ENCODE measurements at regions not wholly inside any gene's neighbourhood (a gene's known extent, or its start where the extent isn't known, plus 50 kb on each side); places are given as distances from the start of the nearest gene placed in this dataset.

DNA sequence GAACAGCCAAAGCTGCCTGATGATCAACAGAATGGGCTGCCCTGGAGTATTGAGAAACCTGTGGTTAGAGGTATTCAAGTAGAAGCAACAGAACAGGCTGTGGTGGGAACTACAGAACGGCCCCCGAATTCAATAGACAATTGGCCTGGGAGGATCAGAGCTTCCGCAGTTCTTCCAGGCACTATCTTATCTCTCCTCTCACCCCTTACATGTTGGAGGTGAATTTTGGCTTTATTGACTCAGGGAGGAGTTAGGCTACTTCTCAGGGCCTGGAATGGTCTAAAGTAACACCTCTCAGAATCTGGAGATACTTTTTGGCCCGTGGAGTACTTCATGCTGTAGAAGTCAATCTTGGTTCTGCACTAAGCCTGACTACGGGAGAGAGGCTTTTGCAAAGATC is 253.0 kb downstream of the PRDM2 start:
- TF ChIP-seq, protein P1, sequence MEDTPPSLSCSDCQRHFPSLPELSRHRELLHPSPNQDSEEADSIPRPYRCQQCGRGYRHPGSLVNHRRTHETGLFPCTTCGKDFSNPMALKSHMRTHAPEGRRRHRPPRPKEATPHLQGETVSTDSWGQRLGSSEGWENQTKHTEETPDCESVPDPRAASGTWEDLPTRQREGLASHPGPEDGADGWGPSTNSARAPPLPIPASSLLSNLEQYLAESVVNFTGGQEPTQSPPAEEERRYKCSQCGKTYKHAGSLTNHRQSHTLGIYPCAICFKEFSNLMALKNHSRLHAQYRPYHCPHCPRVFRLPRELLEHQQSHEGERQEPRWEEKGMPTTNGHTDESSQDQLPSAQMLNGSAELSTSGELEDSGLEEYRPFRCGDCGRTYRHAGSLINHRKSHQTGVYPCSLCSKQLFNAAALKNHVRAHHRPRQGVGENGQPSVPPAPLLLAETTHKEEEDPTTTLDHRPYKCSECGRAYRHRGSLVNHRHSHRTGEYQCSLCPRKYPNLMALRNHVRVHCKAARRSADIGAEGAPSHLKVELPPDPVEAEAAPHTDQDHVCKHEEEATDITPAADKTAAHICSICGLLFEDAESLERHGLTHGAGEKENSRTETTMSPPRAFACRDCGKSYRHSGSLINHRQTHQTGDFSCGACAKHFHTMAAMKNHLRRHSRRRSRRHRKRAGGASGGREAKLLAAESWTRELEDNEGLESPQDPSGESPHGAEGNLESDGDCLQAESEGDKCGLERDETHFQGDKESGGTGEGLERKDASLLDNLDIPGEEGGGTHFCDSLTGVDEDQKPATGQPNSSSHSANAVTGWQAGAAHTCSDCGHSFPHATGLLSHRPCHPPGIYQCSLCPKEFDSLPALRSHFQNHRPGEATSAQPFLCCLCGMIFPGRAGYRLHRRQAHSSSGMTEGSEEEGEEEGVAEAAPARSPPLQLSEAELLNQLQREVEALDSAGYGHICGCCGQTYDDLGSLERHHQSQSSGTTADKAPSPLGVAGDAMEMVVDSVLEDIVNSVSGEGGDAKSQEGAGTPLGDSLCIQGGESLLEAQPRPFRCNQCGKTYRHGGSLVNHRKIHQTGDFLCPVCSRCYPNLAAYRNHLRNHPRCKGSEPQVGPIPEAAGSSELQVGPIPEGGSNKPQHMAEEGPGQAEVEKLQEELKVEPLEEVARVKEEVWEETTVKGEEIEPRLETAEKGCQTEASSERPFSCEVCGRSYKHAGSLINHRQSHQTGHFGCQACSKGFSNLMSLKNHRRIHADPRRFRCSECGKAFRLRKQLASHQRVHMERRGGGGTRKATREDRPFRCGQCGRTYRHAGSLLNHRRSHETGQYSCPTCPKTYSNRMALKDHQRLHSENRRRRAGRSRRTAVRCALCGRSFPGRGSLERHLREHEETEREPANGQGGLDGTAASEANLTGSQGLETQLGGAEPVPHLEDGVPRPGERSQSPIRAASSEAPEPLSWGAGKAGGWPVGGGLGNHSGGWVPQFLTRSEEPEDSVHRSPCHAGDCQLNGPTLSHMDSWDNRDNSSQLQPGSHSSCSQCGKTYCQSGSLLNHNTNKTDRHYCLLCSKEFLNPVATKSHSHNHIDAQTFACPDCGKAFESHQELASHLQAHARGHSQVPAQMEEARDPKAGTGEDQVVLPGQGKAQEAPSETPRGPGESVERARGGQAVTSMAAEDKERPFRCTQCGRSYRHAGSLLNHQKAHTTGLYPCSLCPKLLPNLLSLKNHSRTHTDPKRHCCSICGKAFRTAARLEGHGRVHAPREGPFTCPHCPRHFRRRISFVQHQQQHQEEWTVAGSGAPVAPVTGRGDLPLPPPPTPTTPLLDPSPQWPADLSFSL (CRISPR knock-in tag; IDR thresholded peaks at IDR 0.05), result no peak
- TF ChIP-seq SYNCRIP (IDR thresholded peaks at IDR 0.05; ENCODE audit: insufficient read depth, low read depth, low read length), result no peak
- ChIA-PET POLR2A (no interaction called here), CTCF (ENCODE audit: low intra/inter-chr PET ratio, low total read pairs) (no interaction called here)
- in situ Hi-C loops (cut with HindIII; ENCODE audit: extremely low pct_ligation_motif_present, low pct_unique_long_range_greater_than_20kb), result loop anchor here (25.0 kb wide), 1 partner anchor 1084 kb away; no protein-coding TSS in a partner anchor
- no peaks in the 10 kb centered on the region for H3K36me3 ChIP-seq (replicated peaks in 1 of 2; ENCODE audit: control insufficient read depth in 1 of 2, insufficient read depth in 2 of 2, low read length in 2 of 2)
- no peaks in the 10 kb centered on the region for H4K20me1 ChIP-seq (ENCODE audit: insufficient read depth, low read length)
- intact Hi-C loops (cut with micrococcal nuclease; ENCODE audit: unreplicated experiment), result no loop called here
- no peaks in the 10 kb centered on the region for H3K79me2 ChIP-seq (ENCODE audit: insufficient read depth, low read length)
- ATAC-seq (no peak), DNase-seq (ENCODE audit: low spot score) (no peak), FAIRE-seq (no peak)
- H3K9me3 ChIP-seq (ENCODE audit: low read length), result no peaks in the 10 kb centered on the region
- no TSS peak for BruUV-seq (replicated peaks)
- peaks cover 0 to 3% of the 10 kb centered on the region in 2 experiments; a peak in 1 of 5 replicates for H3K27me3 ChIP-seq (ENCODE audit: control insufficient read depth in 1 of 2, insufficient read depth in 2 of 2, low read length in 2 of 2)
- H3K4me3 ChIP-seq (replicated peaks in 1 of 3; ENCODE audit: insufficient read depth in 1 of 3, low read depth in 2 of 3, low read length in 3 of 3), result no peak overlapping the region
- H2AFZ ChIP-seq (ENCODE audit: low read length), result no peak overlapping the region
- no peak overlapping the region for H3K9ac ChIP-seq (ENCODE audit: insufficient read depth, low read depth, low read length)
- 10% methylated on average over 5 of the region's 5 CpGs for WGBS (ENCODE audit: low lambda C conversion rate)
- H3K4me1 ChIP-seq (ENCODE audit: insufficient read depth, low read length), result no peaks in the 10 kb centered on the region
- no peak overlapping the region for H3K4me2 ChIP-seq (ENCODE audit: low read depth, low read length)
- H3K27ac ChIP-seq (ENCODE audit: extremely low read length, insufficient read depth, low read length), result no peak overlapping the region
